NCI-H82 treated with DMSO at 0.1 percent for 48 hours (cell line): ENCODE measurements at regions not wholly inside any gene's neighbourhood (a gene's known extent, or its start where the extent isn't known, plus 50 kb on each side); places are given as distances from the start of the nearest gene placed in this dataset.
A peak's percentile ranks its signal among the peaks of the same experiment; 100 is the strongest.
"Not testable (repeated sequence)": the region's sequence is repeated elsewhere in the genome, so short reads cannot be mapped to it uniquely, and the experiment has no call there.

Experiments used
- DNase-seq: peaks from one replicate; lab custom pipeline; 2025; ENCODE audit not compliant: unreplicated experiment; lab: John Stamatoyannopoulos, UW

GRCh38 chr20:12199703-12200102 is 282.0 kb downstream of the BTBD3 start:
- DNase-seq = no peak

- DNase-seq = no peak
These were observed 283.7 kb downstream of the BTBD3 start for GRCh38 chr20:12201289-12201991.

GRCh38 chr20:12203399-12203798 is 285.7 kb downstream of the BTBD3 start:
- no peak for DNase-seq

- no peak for DNase-seq
These were observed 286.3 kb downstream of the BTBD3 start for GRCh38 chr20:12203981-12204380.

GRCh38 chr20:12207875-12208274 is 290.2 kb downstream of the BTBD3 start:
- DNase-seq = peak; percentile 18

GRCh38 chr20:12210591-12210990 is 292.9 kb downstream of the BTBD3 start:
- DNase-seq = no peak

GRCh38 chr20:12211361-12211760 is 293.7 kb downstream of the BTBD3 start:
- DNase-seq = no peak

- DNase-seq = no peak
These were observed 299.7 kb downstream of the BTBD3 start for GRCh38 chr20:12217382-12217781.

GRCh38 chr20:12219798-12220197 is 302.1 kb downstream of the BTBD3 start:
- no peak for DNase-seq

GRCh38 chr20:12223057-12223456 is 305.4 kb downstream of the BTBD3 start:
- no peak for DNase-seq

GRCh38 chr20:12225898-12226297 is 308.2 kb downstream of the BTBD3 start:
- DNase-seq = no peak

- no peak for DNase-seq
These were observed 312.2 kb downstream of the BTBD3 start for GRCh38 chr20:12229891-12230290.

- DNase-seq = no peak
These were observed 320.1 kb downstream of the BTBD3 start for GRCh38 chr20:12237772-12238171.

GRCh38 chr20:12241065-12241464 is 323.4 kb downstream of the BTBD3 start:
- no peak for DNase-seq

GRCh38 chr20:12243327-12243726 is 325.6 kb downstream of the BTBD3 start:
- no peak for DNase-seq

- no peak for DNase-seq
These were observed 330.8 kb downstream of the BTBD3 start for GRCh38 chr20:12248481-12248880.

GRCh38 chr20:12250661-12251060 is 333.0 kb downstream of the BTBD3 start:
- not testable (repeated sequence) for DNase-seq

- no peak for DNase-seq
These were observed 335.1 kb downstream of the BTBD3 start for GRCh38 chr20:12252793-12253192.

GRCh38 chr20:12255461-12255970 is 337.8 kb downstream of the BTBD3 start:
- DNase-seq = no peak

- no peak for DNase-seq
These were observed 339.1 kb downstream of the BTBD3 start for GRCh38 chr20:12256806-12257205.

- DNase-seq = no peak
These were observed 345.1 kb downstream of the BTBD3 start for GRCh38 chr20:12262747-12263146.

- no peak for DNase-seq
These were observed 347.0 kb downstream of the BTBD3 start for GRCh38 chr20:12264711-12265110.

GRCh38 chr20:12265662-12266061 is 348.0 kb downstream of the BTBD3 start:
- no peak for DNase-seq
